Esophagus mucosa (tissue), 1 donor: ENCODE measurements at regions not wholly inside any gene's neighbourhood (a gene's known extent, or its start where the extent isn't known, plus 50 kb on each side); places are given as distances from the start of the nearest gene placed in this dataset.

Experiments
- ATAC-seq: fragments of 200-7000 bp; cut with Tn5 transposase; one replicate; pipeline ENCODE4 v1.9.1; 2020
- donor health status: DM: yes; HTN: yes; CAD: no.

GRCh38 chr13:109853153-109853552, 66.8 kb upstream of the IRS2 start:
- ATAC-seq: no peak

- no peak for ATAC-seq
These were observed 59.8 kb upstream of the IRS2 start for GRCh38 chr13:109846185-109846584.

- ATAC-seq: no peak
These were observed 58.0 kb upstream of the IRS2 start for GRCh38 chr13:109844396-109844795.

GRCh38 chr13:109843695-109844094, 57.3 kb upstream of the IRS2 start:
- ATAC-seq: no peak

GRCh38 chr13:109842212-109842920, 56.0 kb upstream of the IRS2 start:
- ATAC-seq: no peak

- no peak for ATAC-seq
These were observed 54.5 kb upstream of the IRS2 start for GRCh38 chr13:109840893-109841287.

GRCh38 chr13:109840201-109840892, 54.0 kb upstream of the IRS2 start:
- peak; percentile 88 for ATAC-seq

GRCh38 chr13:109836629-109837607, 50.5 kb upstream of the IRS2 start:
- no peak for ATAC-seq
